ENCODE measurements at regions not wholly inside any gene's neighbourhood (a gene's known extent, or its start where the extent isn't known, plus 50 kb on each side); places are given as distances from the start of the nearest gene placed in this dataset.

DNA sequence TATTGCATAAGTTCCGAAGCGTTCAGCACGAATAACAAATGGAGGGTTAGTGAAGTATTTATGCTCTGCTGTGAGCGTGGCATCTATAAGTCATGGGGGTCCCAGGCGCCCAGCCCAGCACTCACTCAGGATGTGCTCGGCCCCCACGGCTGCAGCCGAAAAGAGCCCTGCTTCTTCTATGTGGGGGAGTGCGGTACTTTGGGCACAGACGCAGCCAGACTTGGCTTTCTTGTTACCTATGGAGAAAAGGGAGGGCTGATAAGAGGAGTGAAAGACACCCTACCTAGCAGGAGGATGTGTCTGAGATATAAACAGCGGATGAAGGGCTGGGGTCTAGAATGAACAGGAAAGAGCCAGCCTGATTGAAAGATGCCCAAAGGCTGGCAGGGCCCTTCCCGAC is 51.4 kb downstream of the MRPL36 start:
- Histone ChIP-seq H3K4me1 (ENCODE audit: control extremely low read depth in 1 of 4, control insufficient read depth in 4 of 4, insufficient read depth in 4 of 4, low read length in 3 of 4) (no peaks in the 10 kb centered on the region), H3K4me3 (ENCODE audit: control insufficient read depth in 1 of 7, extremely low read depth in 1 of 7, insufficient read depth in 4 of 7, low read depth in 2 of 7, low read length in 6 of 7) (no peak overlapping the region), H3K27ac (ENCODE audit: insufficient read depth in 1 of 2, low read depth in 1 of 2, low read length in 2 of 2, poor library complexity in 1 of 2, severe bottlenecking in 2 of 2) (no peak overlapping the region), H3K9me3 (ENCODE audit: control extremely low read depth in 1 of 5, control insufficient read depth in 4 of 5, insufficient read depth in 2 of 5, low read depth in 1 of 5, low read length in 4 of 5) (no peaks in the 10 kb centered on the region), H3K27me3 (replicated peaks in 2 of 5; ENCODE audit: control insufficient read depth in 4 of 5, insufficient read depth in 5 of 5, low read length in 4 of 5) (peaks cover 0 to 35% (median 5%) of the 10 kb centered on the region in 5 experiments), H3K36me3 (ENCODE audit: control insufficient read depth in 4 of 4, insufficient read depth in 4 of 4, low read length in 3 of 4) (no peaks in the 10 kb centered on the region)
- WGBS (ENCODE audit: insufficient coverage), result 94% methylated on average over 12 of the region's 12 CpGs
- ChIA-PET CTCF (no interaction called here), POLR2A (no interaction called here)
- DNase-seq, result no peak

DNA sequence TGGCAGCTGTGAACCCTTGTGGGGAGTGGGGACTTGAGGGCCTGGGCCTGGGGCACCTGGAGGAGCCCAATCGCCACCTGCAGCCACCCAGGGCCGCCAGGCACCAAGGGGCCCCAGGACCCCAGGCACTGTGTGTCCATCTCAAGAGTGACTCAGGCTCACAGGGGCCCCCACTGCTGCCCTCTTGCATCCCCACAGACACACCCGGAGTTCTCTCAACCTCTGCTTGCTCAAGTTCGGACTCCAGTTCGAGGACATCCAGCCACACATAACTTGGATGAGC is 51.9 kb downstream of the MRPL36 start:
- Histone ChIP-seq H3K4me1 (ENCODE audit: control extremely low read depth in 1 of 4, control insufficient read depth in 4 of 4, insufficient read depth in 4 of 4, low read length in 3 of 4) (no peaks in the 10 kb centered on the region), H3K36me3 (ENCODE audit: control insufficient read depth in 4 of 4, insufficient read depth in 4 of 4, low read length in 3 of 4) (no peaks in the 10 kb centered on the region), H3K27me3 (replicated peaks in 2 of 5; ENCODE audit: control insufficient read depth in 4 of 5, insufficient read depth in 5 of 5, low read length in 4 of 5) (peaks cover 0 to 32% (median 5%) of the 10 kb centered on the region in 5 experiments), H3K27ac (ENCODE audit: insufficient read depth in 1 of 2, low read depth in 1 of 2, low read length in 2 of 2, poor library complexity in 1 of 2, severe bottlenecking in 2 of 2) (no peak overlapping the region), H3K4me3 (ENCODE audit: control insufficient read depth in 1 of 7, extremely low read depth in 1 of 7, insufficient read depth in 4 of 7, low read depth in 2 of 7, low read length in 6 of 7) (no peak overlapping the region), H3K9me3 (ENCODE audit: control extremely low read depth in 1 of 5, control insufficient read depth in 4 of 5, insufficient read depth in 2 of 5, low read depth in 1 of 5, low read length in 4 of 5) (no peaks in the 10 kb centered on the region)
- POLR2A ChIA-PET, result no interaction called here
- CTCF ChIA-PET, result no interaction called here
- 89% methylated on average over 5 of the region's 5 CpGs for WGBS (ENCODE audit: insufficient coverage)
- no peak for DNase-seq

DNA sequence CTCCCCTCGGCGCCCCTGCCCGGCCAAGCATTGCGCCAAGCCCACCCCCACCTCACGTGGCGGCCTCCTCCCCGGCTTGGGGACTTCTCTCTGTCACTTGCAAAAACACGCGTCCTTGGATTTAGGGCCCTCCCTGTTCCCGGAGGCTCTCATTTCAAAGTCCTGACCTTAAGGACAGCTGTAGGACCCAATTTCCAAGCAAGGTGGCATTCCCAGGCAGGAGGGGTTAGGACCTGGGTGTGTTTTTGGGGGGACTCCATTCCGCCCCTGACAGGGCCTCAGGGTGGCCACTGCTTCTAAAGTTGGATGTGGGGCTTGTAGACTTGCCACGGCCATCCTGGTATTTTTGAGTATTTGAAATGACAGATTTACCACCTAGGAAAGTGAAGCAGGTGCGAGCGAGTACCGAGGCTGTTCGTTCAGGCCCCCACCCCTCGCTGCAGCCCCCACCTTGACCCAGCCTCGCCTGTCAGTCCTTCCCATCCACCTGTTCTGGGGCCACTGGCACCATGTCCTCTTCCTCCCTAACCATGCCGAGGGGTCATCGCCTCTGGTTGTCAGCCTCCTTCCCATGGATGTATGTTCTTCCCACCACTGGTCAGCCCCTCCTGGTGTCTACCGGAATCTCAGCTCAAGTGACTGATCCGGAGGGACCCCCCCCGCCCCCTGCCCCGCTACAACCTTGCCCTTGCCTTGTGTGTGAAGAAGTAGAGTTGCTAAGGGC is 52.4 kb downstream of the MRPL36 start:
- POLR2A ChIA-PET, result no interaction called here
- Histone ChIP-seq H3K9me3 (ENCODE audit: control extremely low read depth in 1 of 5, control insufficient read depth in 4 of 5, insufficient read depth in 2 of 5, low read depth in 1 of 5, low read length in 4 of 5) (peaks cover 0 to 2% (median 0%) of the 10 kb centered on the region in 5 experiments), H3K27ac (ENCODE audit: insufficient read depth in 1 of 2, low read depth in 1 of 2, low read length in 2 of 2, poor library complexity in 1 of 2, severe bottlenecking in 2 of 2) (no peak overlapping the region), H3K36me3 (ENCODE audit: control insufficient read depth in 4 of 4, insufficient read depth in 4 of 4, low read length in 3 of 4) (no peaks in the 10 kb centered on the region), H3K4me1 (ENCODE audit: control extremely low read depth in 1 of 4, control insufficient read depth in 4 of 4, insufficient read depth in 4 of 4, low read length in 3 of 4) (no peaks in the 10 kb centered on the region), H3K27me3 (replicated peaks in 2 of 5; ENCODE audit: control insufficient read depth in 4 of 5, insufficient read depth in 5 of 5, low read length in 4 of 5) (peaks cover 0 to 27% (median 5%) of the 10 kb centered on the region in 5 experiments), H3K4me3 (ENCODE audit: control insufficient read depth in 1 of 7, extremely low read depth in 1 of 7, insufficient read depth in 4 of 7, low read depth in 2 of 7, low read length in 6 of 7) (no peak overlapping the region)
- 91% methylated on average over 23 of the region's 24 CpGs for WGBS (ENCODE audit: insufficient coverage)
- CTCF ChIA-PET, result no interaction called here
- no peak for DNase-seq

DNA sequence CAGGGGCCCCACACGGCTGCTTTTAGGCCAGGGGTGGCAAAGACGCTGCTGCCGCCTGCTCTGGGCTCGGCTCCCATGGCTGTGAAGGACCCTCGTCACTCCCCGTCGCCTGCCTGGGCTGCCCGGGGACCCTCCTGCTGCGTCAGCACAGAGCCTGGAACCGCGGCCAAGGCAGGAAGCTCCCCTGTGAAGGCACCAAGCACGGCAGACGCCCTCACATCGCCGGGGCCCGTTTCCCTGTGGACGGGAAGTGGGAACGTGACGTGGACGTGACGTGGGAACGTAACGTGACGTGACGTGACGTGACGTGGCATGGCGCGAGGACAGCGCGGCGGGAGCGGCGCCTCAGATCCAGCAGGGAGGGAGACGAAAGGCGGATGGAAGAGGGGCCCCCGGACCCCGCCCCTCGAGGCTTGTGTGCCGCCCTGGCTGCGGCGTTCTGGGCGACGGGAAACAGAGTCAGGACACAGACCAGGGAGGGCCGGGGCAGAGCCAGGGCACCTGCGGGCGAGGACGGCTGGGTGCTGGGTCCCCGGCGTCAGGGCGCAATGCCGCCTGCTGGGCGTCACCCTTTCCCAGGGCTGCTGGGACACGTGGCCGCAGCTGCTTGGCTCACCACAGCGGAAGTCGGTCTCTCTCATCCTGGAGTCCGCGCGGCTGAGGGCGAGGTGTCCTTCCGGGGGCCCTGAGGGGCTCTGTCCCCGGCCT is 53.1 kb downstream of the MRPL36 start:
- 95% methylated on average over 55 of the region's 63 CpGs for WGBS (ENCODE audit: insufficient coverage)
- H3K4me3 ChIP-seq (ENCODE audit: control insufficient read depth in 1 of 7, extremely low read depth in 1 of 7, insufficient read depth in 4 of 7, low read depth in 2 of 7, low read length in 6 of 7), result no peak overlapping the region
- no peaks in the 10 kb centered on the region for H3K4me1 ChIP-seq (ENCODE audit: control extremely low read depth in 1 of 4, control insufficient read depth in 4 of 4, insufficient read depth in 4 of 4, low read length in 3 of 4)
- POLR2A ChIA-PET, result no interaction called here
- H3K27ac ChIP-seq (ENCODE audit: insufficient read depth in 1 of 2, low read depth in 1 of 2, low read length in 2 of 2, poor library complexity in 1 of 2, severe bottlenecking in 2 of 2), result no peak overlapping the region
- H3K9me3 ChIP-seq (ENCODE audit: control extremely low read depth in 1 of 5, control insufficient read depth in 4 of 5, insufficient read depth in 2 of 5, low read depth in 1 of 5, low read length in 4 of 5), result peaks cover 0 to 4% (median 0%) of the 10 kb centered on the region in 5 experiments
- no peak for DNase-seq
- no peaks in the 10 kb centered on the region for H3K36me3 ChIP-seq (ENCODE audit: control insufficient read depth in 4 of 4, insufficient read depth in 4 of 4, low read length in 3 of 4)
- CTCF ChIA-PET, result no interaction called here
- peaks cover 0 to 21% (median 4%) of the 10 kb centered on the region in 5 experiments for H3K27me3 ChIP-seq (replicated peaks in 2 of 5; ENCODE audit: control insufficient read depth in 4 of 5, insufficient read depth in 5 of 5, low read length in 4 of 5)

DNA sequence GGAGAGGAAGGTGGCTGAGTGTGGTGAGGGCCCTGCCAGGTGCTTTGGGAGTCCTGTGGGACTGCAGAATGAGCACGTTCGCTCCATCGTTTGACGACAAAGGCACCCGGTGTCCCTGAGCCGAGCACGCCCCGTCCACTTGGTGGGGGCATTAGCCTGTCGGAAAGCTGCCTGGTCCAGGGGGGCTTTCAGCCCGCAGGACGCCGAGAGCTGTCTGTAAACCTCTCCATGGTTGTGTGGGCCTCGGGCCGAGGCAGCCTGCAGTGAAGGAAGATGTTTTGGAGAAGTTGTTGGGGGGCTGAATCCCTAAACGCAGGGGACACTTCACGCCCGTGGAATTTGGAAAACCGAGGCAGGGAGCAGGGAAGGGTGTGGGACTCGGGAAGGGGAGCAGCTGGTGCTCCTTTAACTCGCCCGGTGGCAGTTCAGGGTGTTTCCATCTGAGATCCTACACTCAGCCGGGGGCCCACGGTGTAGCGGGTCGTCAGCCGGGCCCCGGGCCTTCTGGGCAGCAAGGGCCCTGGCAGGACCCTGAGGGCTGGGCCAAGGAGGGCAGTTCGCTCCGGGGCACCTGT is 53.8 kb downstream of the MRPL36 start:
- Histone ChIP-seq H3K27ac (ENCODE audit: insufficient read depth in 1 of 2, low read depth in 1 of 2, low read length in 2 of 2, poor library complexity in 1 of 2, severe bottlenecking in 2 of 2) (no peak overlapping the region), H3K36me3 (ENCODE audit: control insufficient read depth in 4 of 4, insufficient read depth in 4 of 4, low read length in 3 of 4) (no peaks in the 10 kb centered on the region), H3K9me3 (ENCODE audit: control extremely low read depth in 1 of 5, control insufficient read depth in 4 of 5, insufficient read depth in 2 of 5, low read depth in 1 of 5, low read length in 4 of 5) (peaks cover 0 to 4% (median 0%) of the 10 kb centered on the region in 5 experiments), H3K27me3 (replicated peaks in 2 of 5; ENCODE audit: control insufficient read depth in 4 of 5, insufficient read depth in 5 of 5, low read length in 4 of 5) (peaks cover 0 to 15% (median 4%) of the 10 kb centered on the region in 5 experiments), H3K4me1 (ENCODE audit: control extremely low read depth in 1 of 4, control insufficient read depth in 4 of 4, insufficient read depth in 4 of 4, low read length in 3 of 4) (no peaks in the 10 kb centered on the region), H3K4me3 (ENCODE audit: control insufficient read depth in 1 of 7, extremely low read depth in 1 of 7, insufficient read depth in 4 of 7, low read depth in 2 of 7, low read length in 6 of 7) (no peak overlapping the region)
- DNase-seq, result no peak
- ChIA-PET POLR2A (no interaction called here), CTCF (no interaction called here)
- WGBS (ENCODE audit: insufficient coverage), result 95% methylated on average over 26 of the region's 29 CpGs

DNA sequence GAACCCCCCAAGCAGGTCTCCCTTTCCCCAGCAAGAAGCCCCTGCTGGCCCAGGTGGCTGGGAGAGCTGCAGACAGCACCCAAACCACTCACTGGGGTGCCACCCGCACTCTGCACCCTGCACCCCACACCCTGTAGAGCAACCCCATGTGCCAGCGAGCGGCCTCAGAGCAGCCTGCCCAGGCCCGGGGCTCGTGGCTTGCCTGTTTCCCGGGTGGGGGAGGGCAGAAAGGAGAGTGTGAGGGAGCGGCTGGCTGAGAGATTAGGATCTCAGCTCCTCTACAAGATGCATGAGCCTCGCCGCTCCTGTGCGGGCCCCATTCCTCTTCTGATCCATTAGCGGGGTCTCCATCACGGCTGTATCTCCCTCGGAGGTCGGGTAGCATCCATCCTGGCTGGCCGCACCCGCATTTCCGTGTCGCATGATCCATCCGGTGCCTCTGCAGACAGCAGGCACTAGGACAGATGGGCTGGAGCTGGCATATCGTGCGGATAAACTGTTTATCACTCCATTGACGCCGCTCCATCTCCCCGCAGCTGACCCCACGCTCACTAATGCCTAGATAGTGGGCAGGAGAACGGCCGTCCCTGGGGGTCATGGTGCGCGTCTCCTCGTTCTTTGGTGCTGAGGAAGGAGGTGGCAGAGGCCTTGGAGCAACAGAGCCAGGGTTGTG is 54.4 kb downstream of the MRPL36 start:
- CTCF ChIA-PET, result no interaction called here
- no peak for DNase-seq
- Histone ChIP-seq H3K9me3 (ENCODE audit: control extremely low read depth in 1 of 5, control insufficient read depth in 4 of 5, insufficient read depth in 2 of 5, low read depth in 1 of 5, low read length in 4 of 5) (peaks cover 0 to 5% (median 0%) of the 10 kb centered on the region in 5 experiments), H3K4me3 (ENCODE audit: control insufficient read depth in 1 of 7, extremely low read depth in 1 of 7, insufficient read depth in 4 of 7, low read depth in 2 of 7, low read length in 6 of 7) (no peak overlapping the region), H3K4me1 (ENCODE audit: control extremely low read depth in 1 of 4, control insufficient read depth in 4 of 4, insufficient read depth in 4 of 4, low read length in 3 of 4) (no peaks in the 10 kb centered on the region), H3K36me3 (ENCODE audit: control insufficient read depth in 4 of 4, insufficient read depth in 4 of 4, low read length in 3 of 4) (no peaks in the 10 kb centered on the region), H3K27ac (ENCODE audit: insufficient read depth in 1 of 2, low read depth in 1 of 2, low read length in 2 of 2, poor library complexity in 1 of 2, severe bottlenecking in 2 of 2) (no peak overlapping the region), H3K27me3 (replicated peaks in 2 of 5; ENCODE audit: control insufficient read depth in 4 of 5, insufficient read depth in 5 of 5, low read length in 4 of 5) (peaks cover 0 to 9% (median 4%) of the 10 kb centered on the region in 5 experiments)
- POLR2A ChIA-PET, result no interaction called here
- WGBS (ENCODE audit: insufficient coverage), result 95% methylated on average over 22 of the region's 30 CpGs
